HG02678 (cell line): ENCODE measurements at regions not wholly inside any gene's neighbourhood (a gene's known extent, or its start where the extent isn't known, plus 50 kb on each side); places are given as distances from the start of the nearest gene placed in this dataset.

Experiments
- ATAC-seq: cut with Tn5 transposase; IDR thresholded peaks from one replicate; pipeline ENCODE4 v1.9.1; 2021; ENCODE audit warnings: mild to moderate bottlenecking, moderate library complexity; ENCODE audit not compliant: unreplicated experiment

DNA sequence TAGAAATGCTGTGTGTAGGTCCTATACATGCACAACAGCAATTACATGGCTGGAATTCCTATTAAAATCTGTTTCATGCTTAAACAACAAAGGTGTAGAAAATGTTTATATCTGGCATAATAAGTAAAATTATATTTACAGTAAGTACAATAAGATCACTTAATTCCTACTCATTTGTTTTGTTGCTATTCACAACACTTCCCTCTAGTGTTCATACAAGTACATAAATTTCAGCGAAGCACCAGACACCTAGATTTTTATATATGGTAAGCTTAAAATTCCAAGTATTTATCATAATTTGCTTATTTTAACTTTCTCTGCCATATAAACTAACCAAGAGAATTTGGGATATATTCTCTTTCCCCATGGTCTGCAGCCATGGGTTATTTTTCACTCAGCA, 51.8 kb upstream of the ANK3 start:
- ATAC-seq: no peak

GRCh38 chr10:60439641-60440040, 50.0 kb upstream of the ANK3 start:
- ATAC-seq: no peak
